ENCODE measurements at regions not wholly inside any gene's neighbourhood (a gene's known extent, or its start where the extent isn't known, plus 50 kb on each side); places are given as distances from the start of the nearest gene placed in this dataset.

GRCh38 chr15:95087253-95087609, 855.9 kb downstream of the MCTP2 start:
- H3K9me2 ChIP-seq (ENCODE audit: insufficient read depth): 0 out of 2 replicates have a peak, but pooled peaks cover under 1% of the 10 kb centered on the region
- H3K79me2 ChIP-seq (ENCODE audit: insufficient read depth): no peaks in the 10 kb centered on the region
- H2AFZ ChIP-seq: 0 out of 2 replicates have a peak overlapping the region, but pooled peaks have one; percentile 11
- no peak for DNase-seq
- no peak overlapping the region for H3K9ac ChIP-seq
- H3K27ac ChIP-seq: no peak overlapping the region
- no peaks in the 10 kb centered on the region for H4K20me1 ChIP-seq (ENCODE audit: insufficient read depth)
- H3F3A ChIP-seq (ENCODE audit: insufficient read depth): no peaks in the 10 kb centered on the region
- H3K27me3 ChIP-seq (replicated peaks; ENCODE audit: insufficient read depth): no peaks in the 10 kb centered on the region
- peaks cover 8% of the 10 kb centered on the region for H3K4me1 ChIP-seq (ENCODE audit: insufficient read depth)
- H3K4me2 ChIP-seq (ENCODE audit: unreplicated experiment): no peak overlapping the region
- TF ChIP-seq EZH2 (IDR thresholded peaks at IDR 0.05; ENCODE audit: insufficient read depth, poor library complexity, severe bottlenecking) (no peak), EZH2phosphoT487 (IDR thresholded peaks at IDR 0.05; ENCODE audit: insufficient read depth, low read depth) (no peak)
- no peaks in the 10 kb centered on the region for H3K9me3 ChIP-seq (ENCODE audit: low read depth)
- H3K36me3 ChIP-seq (ENCODE audit: low read depth): no peaks in the 10 kb centered on the region
- no peak overlapping the region for H3K4me3 ChIP-seq
- in situ Hi-C loops (cut with MboI): no loop called here

GRCh38 chr15:95091444-95091843, 860.1 kb downstream of the MCTP2 start:
- Histone ChIP-seq H3F3A (ENCODE audit: insufficient read depth) (no peaks in the 10 kb centered on the region), H3K9me3 (ENCODE audit: low read depth) (no peaks in the 10 kb centered on the region), H3K9ac (no peak overlapping the region), H3K4me3 (no peak overlapping the region), H3K36me3 (ENCODE audit: low read depth) (no peaks in the 10 kb centered on the region), H3K4me1 (ENCODE audit: insufficient read depth) (peaks cover 5% of the 10 kb centered on the region), H2AFZ (no peak overlapping the region), H3K27ac (no peak overlapping the region), H3K27me3 (replicated peaks; ENCODE audit: insufficient read depth) (no peaks in the 10 kb centered on the region), H3K4me2 (ENCODE audit: unreplicated experiment) (no peak overlapping the region), H4K20me1 (ENCODE audit: insufficient read depth) (no peaks in the 10 kb centered on the region), H3K79me2 (ENCODE audit: insufficient read depth) (no peaks in the 10 kb centered on the region), H3K9me2 (ENCODE audit: insufficient read depth) (no peaks in the 10 kb centered on the region)
- DNase-seq: no peak
- 84 to 87% methylated on average over 14 of the region's 14 CpGs for WGBS, 2 experiments (ENCODE audit: low coverage in 1 of 2, low lambda C conversion rate in 2 of 2, missing lambda C conversion rate in 2 of 2)
- in situ Hi-C loops (cut with MboI): no loop called here
- no peak for TF ChIP-seq EZH2phosphoT487 (IDR thresholded peaks at IDR 0.05; ENCODE audit: insufficient read depth, low read depth)
- no peak for TF ChIP-seq EZH2 (IDR thresholded peaks at IDR 0.05; ENCODE audit: insufficient read depth, poor library complexity, severe bottlenecking)

DNA sequence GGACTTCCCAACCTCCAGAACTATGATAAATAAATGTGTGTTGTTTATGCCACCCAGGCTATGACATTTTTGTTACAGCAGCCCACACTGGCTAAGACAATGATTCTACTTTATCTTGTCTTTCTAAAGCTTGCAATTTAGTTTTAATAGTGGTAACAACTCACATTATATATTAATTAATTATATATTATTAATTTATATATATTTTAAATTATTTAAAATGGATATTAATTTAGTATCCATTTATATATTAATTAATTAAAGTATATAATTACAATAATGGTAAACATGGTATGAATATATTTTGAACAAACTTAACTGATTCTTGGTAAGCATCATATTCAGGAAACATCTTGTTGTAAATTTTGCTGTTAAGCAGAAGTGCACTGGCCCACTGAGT, 863.9 kb downstream of the MCTP2 start:
- TF ChIP-seq EZH2phosphoT487 (IDR thresholded peaks at IDR 0.05; ENCODE audit: insufficient read depth, low read depth): no peak
- TF ChIP-seq EZH2 (IDR thresholded peaks at IDR 0.05; ENCODE audit: insufficient read depth, poor library complexity, severe bottlenecking): no peak
- Histone ChIP-seq H3K4me2 (ENCODE audit: unreplicated experiment) (no peak overlapping the region), H4K20me1 (ENCODE audit: insufficient read depth) (no peaks in the 10 kb centered on the region), H3K79me2 (ENCODE audit: insufficient read depth) (no peaks in the 10 kb centered on the region), H3K9ac (no peak overlapping the region), H3K4me1 (ENCODE audit: insufficient read depth) (no peaks in the 10 kb centered on the region), H3K4me3 (no peak overlapping the region), H3K27me3 (replicated peaks; ENCODE audit: insufficient read depth) (no peaks in the 10 kb centered on the region), H3K36me3 (ENCODE audit: low read depth) (no peaks in the 10 kb centered on the region), H2AFZ (no peak overlapping the region), H3K27ac (no peak overlapping the region), H3F3A (ENCODE audit: insufficient read depth) (no peaks in the 10 kb centered on the region), H3K9me2 (ENCODE audit: insufficient read depth) (no peaks in the 10 kb centered on the region), H3K9me3 (ENCODE audit: low read depth) (no peaks in the 10 kb centered on the region)
- in situ Hi-C loops (cut with MboI): no loop called here
- no peak for DNase-seq

DNA sequence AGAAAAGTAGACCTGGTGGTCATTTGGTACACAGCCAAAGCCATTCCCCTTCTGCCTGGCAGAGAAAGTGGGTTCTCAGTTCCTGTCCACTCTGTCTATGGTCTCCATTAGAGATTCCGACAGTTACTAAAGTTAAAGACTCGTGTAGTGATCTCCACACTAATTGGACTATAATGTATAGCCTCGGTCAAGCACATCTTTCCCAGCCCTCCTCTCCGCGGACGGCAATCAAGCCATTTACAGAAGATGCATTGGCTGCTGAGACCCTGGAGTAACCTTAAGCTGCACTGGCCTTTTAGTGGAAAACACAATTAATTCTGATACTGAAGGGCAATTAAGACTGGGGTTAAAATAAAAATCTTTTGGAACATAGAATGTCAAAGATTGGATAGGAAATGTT, 865.3 kb downstream of the MCTP2 start:
- no peak for TF ChIP-seq EZH2 (IDR thresholded peaks at IDR 0.05; ENCODE audit: insufficient read depth, poor library complexity, severe bottlenecking)
- no peak for TF ChIP-seq EZH2phosphoT487 (IDR thresholded peaks at IDR 0.05; ENCODE audit: insufficient read depth, low read depth)
- H3K4me3 ChIP-seq: no peak overlapping the region
- no peak overlapping the region for H2AFZ ChIP-seq
- no peaks in the 10 kb centered on the region for H3K9me3 ChIP-seq (ENCODE audit: low read depth)
- no peaks in the 10 kb centered on the region for H3K9me2 ChIP-seq (ENCODE audit: insufficient read depth)
- in situ Hi-C loops (cut with MboI): no loop called here
- H4K20me1 ChIP-seq (ENCODE audit: insufficient read depth): no peaks in the 10 kb centered on the region
- no peak overlapping the region for H3K9ac ChIP-seq
- H3K27ac ChIP-seq: no peak overlapping the region
- H3K36me3 ChIP-seq (ENCODE audit: low read depth): no peaks in the 10 kb centered on the region
- 83 to 84% methylated on average over 6 of the region's 6 CpGs for WGBS, 2 experiments (ENCODE audit: low coverage in 1 of 2, low lambda C conversion rate in 2 of 2, missing lambda C conversion rate in 2 of 2)
- H3K27me3 ChIP-seq (replicated peaks; ENCODE audit: insufficient read depth): no peaks in the 10 kb centered on the region
- no peaks in the 10 kb centered on the region for H3K4me1 ChIP-seq (ENCODE audit: insufficient read depth)
- DNase-seq: no peak
- no peak overlapping the region for H3K4me2 ChIP-seq (ENCODE audit: unreplicated experiment)
- no peaks in the 10 kb centered on the region for H3K79me2 ChIP-seq (ENCODE audit: insufficient read depth)
- H3F3A ChIP-seq (ENCODE audit: insufficient read depth): no peaks in the 10 kb centered on the region

DNA sequence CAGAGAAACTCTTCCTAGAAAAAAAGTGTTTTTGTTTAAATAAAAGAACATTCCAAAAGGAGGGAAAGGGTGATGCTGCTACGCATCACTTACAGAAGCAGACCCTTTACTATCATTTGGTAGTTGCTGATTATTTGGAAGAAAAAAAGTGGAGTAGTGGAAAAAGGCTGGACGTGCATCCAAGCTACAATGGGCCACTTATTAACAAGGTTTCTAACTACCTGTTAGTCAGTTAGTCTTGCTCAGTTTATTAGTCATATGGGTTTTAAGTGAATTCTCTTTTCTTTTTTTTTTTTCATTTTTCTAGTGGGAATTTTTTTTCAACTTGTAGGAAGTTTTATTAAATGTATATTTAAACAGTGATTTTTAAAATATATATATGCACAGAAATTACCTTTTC, 866.0 kb downstream of the MCTP2 start:
- in situ Hi-C loops (cut with MboI): no loop called here
- WGBS, 2 experiments (ENCODE audit: low coverage in 1 of 2, low lambda C conversion rate in 2 of 2, missing lambda C conversion rate in 2 of 2): 57% methylated on average over 2 of the region's 2 CpGs
- Histone ChIP-seq H3K4me2 (ENCODE audit: unreplicated experiment) (no peak overlapping the region), H3K36me3 (ENCODE audit: low read depth) (no peaks in the 10 kb centered on the region), H3K4me1 (ENCODE audit: insufficient read depth) (no peaks in the 10 kb centered on the region), H3K79me2 (ENCODE audit: insufficient read depth) (no peaks in the 10 kb centered on the region), H3K9me2 (ENCODE audit: insufficient read depth) (no peaks in the 10 kb centered on the region), H3K27me3 (replicated peaks; ENCODE audit: insufficient read depth) (no peaks in the 10 kb centered on the region), H3F3A (ENCODE audit: insufficient read depth) (no peaks in the 10 kb centered on the region), H2AFZ (no peak overlapping the region), H4K20me1 (ENCODE audit: insufficient read depth) (no peaks in the 10 kb centered on the region), H3K9ac (no peak overlapping the region), H3K4me3 (no peak overlapping the region), H3K27ac (no peak overlapping the region), H3K9me3 (ENCODE audit: low read depth) (no peaks in the 10 kb centered on the region)
- no peak for DNase-seq
- TF ChIP-seq EZH2 (IDR thresholded peaks at IDR 0.05; ENCODE audit: insufficient read depth, poor library complexity, severe bottlenecking) (no peak), EZH2phosphoT487 (IDR thresholded peaks at IDR 0.05; ENCODE audit: insufficient read depth, low read depth) (no peak)

Measured in GM23248 (cell line).